Neural cell (in vitro differentiated cells): ENCODE measurements at regions not wholly inside any gene's neighbourhood (a gene's known extent, or its start where the extent isn't known, plus 50 kb on each side); places are given as distances from the start of the nearest gene placed in this dataset.

Source experiments
- CTCF ChIP-seq: fragments of 450-650 bp; IDR thresholded peaks from 2 replicates; pipeline ENCODE4 v1.5.1; 2014; ENCODE audit warnings: antibody characterized with exemption, mild to moderate bottlenecking, moderate library complexity; ENCODE audit not compliant: poor library complexity, severe bottlenecking
- EP300 ChIP-seq: fragments of 450-650 bp; conservative IDR thresholded peaks from 2 replicates; pipeline ENCODE4 v1.6.1; 2014; ENCODE audit warnings: antibody characterized with exemption, mild to moderate bottlenecking, moderate library complexity; ENCODE audit not compliant: poor library complexity, severe bottlenecking
- EZH2 ChIP-seq: fragments of 200-600, 300-800 bp; shearing (Covaris generic), sonication (generic); IDR thresholded peaks from 2 replicates; pipeline ENCODE4 v1.6.1; 2014; ENCODE audit warnings: antibody characterized with exemption, low read length, borderline replicate concordance, mild to moderate bottlenecking; ENCODE audit not compliant: insufficient read depth, poor library complexity, severe bottlenecking
- MXI1 ChIP-seq: fragments of 450-650 bp; conservative IDR thresholded peaks from 2 replicates; pipeline ENCODE4 v1.6.1; 2014; ENCODE audit warnings: antibody characterized with exemption, mild to moderate bottlenecking; ENCODE audit not compliant: poor library complexity, severe bottlenecking
- RAD21 ChIP-seq: fragments of 450-650 bp; conservative IDR thresholded peaks from 2 replicates; pipeline ENCODE4 v1.6.1; 2014; ENCODE audit warnings: antibody characterized with exemption, mild to moderate bottlenecking, moderate library complexity
- REST ChIP-seq: IDR thresholded peaks from 2 replicates; pipeline ENCODE4 v1.6.1; 2012; ENCODE audit warnings: borderline replicate concordance
- TAF1 ChIP-seq: IDR thresholded peaks from 2 replicates; pipeline ENCODE4 v1.6.1; 2012; ENCODE audit warnings: low read depth

- TF ChIP-seq CTCF, result no peak
- TF ChIP-seq TAF1, result no peak
- TF ChIP-seq EZH2, result no peak
- no peak for TF ChIP-seq REST
- no peak for TF ChIP-seq RAD21
- TF ChIP-seq EP300, result no peak
- no peak for TF ChIP-seq MXI1
Measured at GRCh38 chr2:172307800-172308199, 119.6 kb upstream of the ITGA6 start.
